ENCODE measurements at regions not wholly inside any gene's neighbourhood (a gene's known extent, or its start where the extent isn't known, plus 50 kb on each side); places are given as distances from the start of the nearest gene placed in this dataset.

GRCh38 chr16:51497541-51498211 lies 346.6 kb upstream of the SALL1 start:
- H3K27ac Mint-ChIP-seq, result no peak overlapping the region
- H3K4me3 Mint-ChIP-seq, result no peak overlapping the region
- H3K36me3 Mint-ChIP-seq, result no peaks in the 10 kb centered on the region
- 31% methylated on average over 1 of the region's 2 CpGs for WGBS (ENCODE audit: insufficient coverage)
- H3K27me3 Mint-ChIP-seq (ENCODE audit: low read depth in 2 of 2), result no peaks in the 10 kb centered on the region
- no peaks in the 10 kb centered on the region for H3K4me1 Mint-ChIP-seq
- H3K36me3 ChIP-seq (ENCODE audit: control insufficient read depth, insufficient read depth, low read length), result no peaks in the 10 kb centered on the region
- H3K4me1 ChIP-seq (ENCODE audit: control insufficient read depth, insufficient read depth, low read length), result no peaks in the 10 kb centered on the region
- H3K27ac ChIP-seq (ENCODE audit: low read length), result no peak overlapping the region
- peaks cover 4 to 8% of the 10 kb centered on the region in 2 donors for H3K9me3 Mint-ChIP-seq
- peaks cover 3% of the 10 kb centered on the region for H3K9me3 ChIP-seq (ENCODE audit: control insufficient read depth, insufficient read depth, low read length)
- no peak for ATAC-seq
- no peak overlapping the region for H3K4me3 ChIP-seq (ENCODE audit: low read length)
- DNase-seq, result no peak
- no peak for TF ChIP-seq CTCF (IDR thresholded peaks at IDR 0.05)
- no peaks in the 10 kb centered on the region for H3K27me3 ChIP-seq (ENCODE audit: control insufficient read depth, insufficient read depth, low read length)
- intact Hi-C loops (cut with micrococcal nuclease), result no loop called here

DNA sequence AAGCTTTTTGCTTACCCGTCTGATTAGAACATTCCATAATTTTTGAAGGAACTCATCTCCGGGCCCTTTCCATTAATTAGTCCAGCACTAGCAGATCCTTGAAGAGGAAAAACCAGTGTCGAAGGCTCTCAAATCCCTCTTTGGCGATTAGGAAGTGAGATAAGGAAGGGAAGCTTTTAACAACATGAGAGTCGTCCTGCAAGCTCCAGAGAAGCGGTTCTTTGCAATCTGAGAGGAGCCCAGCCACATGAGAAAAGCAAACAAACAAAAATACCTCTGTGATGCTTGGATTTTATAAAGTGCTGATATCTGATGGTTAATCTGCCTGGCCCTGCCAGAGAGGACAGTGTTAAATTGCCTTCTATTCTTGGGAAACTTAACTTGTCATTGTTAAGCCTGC lies 339.8 kb upstream of the SALL1 start:
- no peak overlapping the region for H3K4me3 Mint-ChIP-seq
- peaks cover 7 to 13% of the 10 kb centered on the region in 2 donors for H3K9me3 Mint-ChIP-seq
- Histone ChIP-seq H3K27me3 (ENCODE audit: control insufficient read depth, insufficient read depth, low read length) (no peaks in the 10 kb centered on the region), H3K36me3 (ENCODE audit: control insufficient read depth, insufficient read depth, low read length) (no peaks in the 10 kb centered on the region), H3K27ac (ENCODE audit: low read length) (no peak overlapping the region), H3K4me1 (ENCODE audit: control insufficient read depth, insufficient read depth, low read length) (no peaks in the 10 kb centered on the region), H3K4me3 (ENCODE audit: low read length) (no peak overlapping the region), H3K9me3 (ENCODE audit: control insufficient read depth, insufficient read depth, low read length) (no peaks in the 10 kb centered on the region)
- intact Hi-C loops (cut with micrococcal nuclease), result no loop called here
- DNase-seq (no peak), ATAC-seq (no peak)
- no peak for TF ChIP-seq CTCF (IDR thresholded peaks at IDR 0.05)
- 23% methylated on average over 6 of the region's 6 CpGs for WGBS (ENCODE audit: insufficient coverage)
- H3K4me1 Mint-ChIP-seq, result no peaks in the 10 kb centered on the region
- no peaks in the 10 kb centered on the region for H3K36me3 Mint-ChIP-seq
- no peaks in the 10 kb centered on the region for H3K27me3 Mint-ChIP-seq (ENCODE audit: low read depth in 2 of 2)
- no peak overlapping the region for H3K27ac Mint-ChIP-seq

DNA sequence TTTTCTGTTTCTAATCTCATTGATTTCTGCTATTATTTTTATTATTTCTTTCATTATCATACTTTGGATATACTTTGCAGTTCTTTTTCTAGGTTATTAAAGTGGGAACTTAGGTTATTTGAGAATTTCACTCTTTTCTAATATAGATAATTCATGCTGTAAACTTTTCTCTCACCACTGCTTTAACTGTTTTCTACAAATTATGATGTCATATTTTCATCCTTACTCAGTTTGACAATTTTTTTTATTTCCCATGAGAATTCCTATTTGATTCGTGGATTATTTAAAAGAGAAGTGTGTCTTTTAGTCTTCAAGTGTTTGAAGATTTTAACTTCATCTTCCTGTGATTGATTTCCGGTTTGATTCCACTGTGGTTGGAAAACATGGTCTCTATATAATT lies 336.8 kb upstream of the SALL1 start:
- H3K36me3 ChIP-seq (ENCODE audit: control insufficient read depth, insufficient read depth, low read length), result no peaks in the 10 kb centered on the region
- no peak overlapping the region for H3K27ac ChIP-seq (ENCODE audit: low read length)
- H3K4me1 Mint-ChIP-seq, result no peaks in the 10 kb centered on the region
- H3K27me3 Mint-ChIP-seq (ENCODE audit: low read depth in 2 of 2), result no peaks in the 10 kb centered on the region
- no peaks in the 10 kb centered on the region for H3K36me3 Mint-ChIP-seq
- intact Hi-C loops (cut with micrococcal nuclease), result no loop called here
- H3K27ac Mint-ChIP-seq, result no peak overlapping the region
- TF ChIP-seq CTCF (IDR thresholded peaks at IDR 0.05), result no peak
- ATAC-seq (no peak), DNase-seq (no peak)
- no peaks in the 10 kb centered on the region for H3K9me3 ChIP-seq (ENCODE audit: control insufficient read depth, insufficient read depth, low read length)
- WGBS (ENCODE audit: insufficient coverage), result no CpG with 5 or more reads among the region's 2 CpGs
- H3K4me3 ChIP-seq (ENCODE audit: low read length), result no peak overlapping the region
- H3K9me3 Mint-ChIP-seq, result peaks cover 9% of the 10 kb centered on the region in 2 donors
- no peak overlapping the region for H3K4me3 Mint-ChIP-seq
- H3K4me1 ChIP-seq (ENCODE audit: control insufficient read depth, insufficient read depth, low read length), result no peaks in the 10 kb centered on the region
- no peaks in the 10 kb centered on the region for H3K27me3 ChIP-seq (ENCODE audit: control insufficient read depth, insufficient read depth, low read length)
